CD4-positive, alpha-beta T cell treated with Interleukin-10 for 1 hour (primary cell): ENCODE measurements at regions not wholly inside any gene's neighbourhood (a gene's known extent, or its start where the extent isn't known, plus 50 kb on each side); places are given as distances from the start of the nearest gene placed in this dataset.
"Not testable (repeated sequence)": the region's sequence is repeated elsewhere in the genome, so short reads cannot be mapped to it uniquely, and the experiment has no call there.

ENCODE experiments used
- DNase-seq: peaks from one replicate; pipeline ENCODE4 v3.0.0-alpha.2; 2020

DNA sequence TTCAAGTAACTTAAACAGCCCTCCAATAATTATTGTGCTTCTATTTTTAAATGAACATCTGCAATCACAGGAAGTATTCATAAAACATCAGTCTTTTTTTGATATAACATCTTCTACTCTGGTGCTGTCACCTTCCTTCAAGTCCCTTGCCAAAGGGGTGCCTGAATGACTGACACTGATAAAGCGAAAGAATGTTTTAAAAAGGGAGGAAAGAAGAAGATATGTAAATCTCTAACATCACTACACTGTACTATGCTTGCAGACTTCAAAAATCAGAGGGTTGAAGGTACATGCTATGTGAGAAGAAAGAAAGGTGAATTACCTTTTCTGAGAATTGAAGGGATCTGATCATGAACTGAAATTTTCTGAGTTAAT lies 253.7 kb downstream of the ZPLD1 start:
- DNase-seq: no peak

DNA sequence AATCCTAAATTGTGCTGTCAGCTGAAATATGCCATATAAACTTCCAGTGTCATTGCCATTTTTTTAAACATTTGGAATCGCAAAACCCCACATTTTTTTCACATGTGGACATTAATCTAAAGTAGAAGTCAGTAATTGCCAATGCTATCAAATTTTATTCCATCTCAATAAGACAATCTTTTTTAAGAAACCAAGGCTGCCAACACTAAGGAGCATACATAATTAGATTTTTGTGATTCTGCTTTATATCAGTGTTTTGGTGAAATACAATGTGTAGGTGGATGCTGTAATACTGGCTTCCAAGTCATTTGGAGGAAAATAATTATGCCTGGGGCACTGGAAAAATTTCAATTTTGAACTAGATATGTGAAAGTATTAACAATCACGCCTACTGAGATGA lies 256.7 kb downstream of the ZPLD1 start:
- no peak for DNase-seq

DNA sequence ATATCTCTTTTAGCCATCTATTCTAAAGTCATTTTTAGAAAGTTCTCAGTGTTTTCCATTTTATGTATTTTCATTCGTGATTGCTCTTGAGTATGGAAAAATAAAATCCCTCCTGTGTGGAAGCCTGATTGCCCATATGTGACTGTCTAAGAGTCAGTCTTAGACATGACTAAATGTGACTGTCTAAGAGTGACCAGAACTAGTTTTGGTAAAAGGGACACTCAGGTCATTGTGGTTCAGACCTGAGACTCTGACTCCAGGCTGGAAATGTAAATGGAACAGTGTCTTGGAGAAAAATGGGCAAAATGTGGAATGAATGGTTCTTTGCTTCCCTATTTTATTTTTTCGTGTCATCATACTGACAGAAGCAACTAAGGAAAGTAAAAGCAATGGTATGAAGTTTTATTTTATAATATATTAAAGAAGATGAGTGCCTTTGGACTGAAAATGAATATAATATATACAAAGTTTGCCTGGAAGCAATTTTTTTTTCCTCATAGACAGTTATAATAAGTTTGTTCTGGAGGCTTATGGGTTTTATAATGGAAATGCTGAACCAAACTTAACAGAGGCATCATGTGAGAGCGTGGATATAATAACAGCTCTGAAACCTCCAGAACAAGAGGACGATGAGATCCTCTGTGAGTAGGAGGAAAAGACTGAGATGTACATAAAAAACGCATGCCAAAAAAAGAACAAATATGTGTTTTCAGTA lies 264.4 kb downstream of the ZPLD1 start:
- no peak for DNase-seq

DNA sequence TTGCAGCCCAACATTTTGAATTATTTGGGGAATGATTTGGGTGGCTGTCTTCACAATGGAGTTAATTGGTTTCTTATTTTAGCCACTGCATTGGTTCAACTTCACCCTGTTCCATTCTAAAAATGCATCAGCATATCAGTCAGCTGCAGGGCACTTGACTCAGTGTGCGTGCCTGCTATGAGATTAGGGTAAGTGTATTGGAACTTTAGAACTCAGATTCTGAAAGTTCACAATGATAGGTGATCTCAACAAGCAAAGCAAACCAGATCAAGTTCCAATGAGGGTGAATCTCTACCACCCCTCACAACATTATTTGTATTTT lies 265.0 kb downstream of the ZPLD1 start:
- DNase-seq: no peak

DNA sequence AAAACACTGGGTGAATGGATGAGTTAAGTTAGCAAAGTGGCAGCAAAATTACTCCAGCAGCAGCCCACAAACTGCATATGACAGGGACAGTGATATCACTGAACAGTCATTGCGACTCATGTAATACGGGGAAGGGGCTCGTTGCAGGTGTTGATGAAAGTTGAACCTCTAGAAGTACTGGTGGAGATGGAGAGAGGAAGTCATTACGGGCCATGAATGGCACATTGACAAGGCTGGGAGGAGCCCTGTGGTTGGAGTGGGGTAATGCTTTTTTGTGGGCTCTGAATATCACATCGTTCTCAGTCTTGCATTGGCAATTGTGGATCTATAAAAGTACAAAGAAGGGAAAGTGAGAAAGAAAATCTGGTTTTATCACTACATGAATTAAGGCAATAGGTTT lies 278.1 kb downstream of the ZPLD1 start:
- DNase-seq: no peak

DNA sequence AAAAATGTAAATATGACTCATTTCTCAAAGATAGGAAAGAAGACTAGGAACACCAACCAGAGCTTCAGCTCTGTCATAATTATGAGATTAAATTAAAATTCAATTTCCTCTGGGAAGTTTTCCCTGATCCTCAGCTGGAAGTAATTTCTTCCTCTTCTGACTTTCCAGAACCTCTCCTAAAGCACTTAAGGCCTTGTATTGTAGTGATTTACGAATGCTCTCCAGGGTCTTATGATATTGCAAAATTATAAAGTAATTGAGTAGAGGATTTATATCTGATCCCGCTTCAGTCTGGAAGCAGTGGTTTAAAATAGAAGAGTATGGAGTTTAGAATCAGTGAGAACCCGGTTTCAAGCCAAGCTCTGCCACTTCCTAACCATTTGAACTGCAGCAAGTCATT lies 279.8 kb downstream of the ZPLD1 start:
- no peak for DNase-seq

DNA sequence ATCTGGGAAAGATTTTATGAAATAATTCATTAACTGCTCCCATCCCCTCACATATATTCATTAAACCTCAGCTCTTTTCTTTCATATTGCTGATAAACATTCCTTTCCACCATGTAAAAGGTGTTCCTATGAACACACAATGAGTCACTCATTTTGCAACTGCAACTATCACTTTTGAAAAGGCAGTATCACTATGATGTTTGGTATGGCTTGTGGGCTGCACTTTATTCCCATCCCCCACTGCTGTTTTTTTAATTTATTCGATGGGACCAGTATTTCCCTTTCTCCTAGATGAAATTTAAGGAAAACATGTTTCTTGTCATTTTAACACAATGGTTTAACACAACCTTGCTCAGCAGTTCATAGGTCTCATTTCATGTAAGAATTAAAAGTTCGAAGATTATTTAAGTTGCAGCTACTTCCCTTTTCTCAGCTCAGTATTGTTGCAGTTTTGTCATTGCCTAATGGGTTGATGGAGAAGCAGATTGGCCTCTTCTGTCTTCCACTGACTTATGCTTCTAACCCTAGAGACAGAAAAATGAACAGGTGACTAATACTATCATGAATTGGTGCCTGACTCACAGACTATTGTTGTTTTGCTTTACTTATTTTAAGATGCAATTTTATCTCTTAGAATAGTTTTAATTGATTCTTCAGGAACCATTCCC lies 280.3 kb downstream of the ZPLD1 start:
- DNase-seq: no peak

DNA sequence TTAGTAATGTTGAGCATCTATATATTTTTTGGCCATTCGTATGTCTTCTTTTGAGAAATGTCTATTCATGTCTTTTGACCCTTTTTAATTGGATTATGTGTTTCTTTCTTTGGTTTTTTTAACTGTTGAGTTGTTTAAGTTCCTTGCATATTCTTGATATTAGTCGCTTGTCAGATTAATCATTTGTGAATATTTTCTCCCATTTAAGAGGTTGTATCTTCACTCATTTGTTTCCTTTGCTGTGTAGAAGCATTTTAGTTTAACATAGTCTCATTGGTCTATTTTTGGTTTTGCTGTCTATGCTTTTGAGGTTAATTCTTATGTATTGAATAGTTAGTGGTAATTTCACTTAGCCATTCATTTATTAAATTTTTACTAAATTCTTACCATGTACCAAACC lies 283.8 kb downstream of the ZPLD1 start:
- no peak for DNase-seq

DNA sequence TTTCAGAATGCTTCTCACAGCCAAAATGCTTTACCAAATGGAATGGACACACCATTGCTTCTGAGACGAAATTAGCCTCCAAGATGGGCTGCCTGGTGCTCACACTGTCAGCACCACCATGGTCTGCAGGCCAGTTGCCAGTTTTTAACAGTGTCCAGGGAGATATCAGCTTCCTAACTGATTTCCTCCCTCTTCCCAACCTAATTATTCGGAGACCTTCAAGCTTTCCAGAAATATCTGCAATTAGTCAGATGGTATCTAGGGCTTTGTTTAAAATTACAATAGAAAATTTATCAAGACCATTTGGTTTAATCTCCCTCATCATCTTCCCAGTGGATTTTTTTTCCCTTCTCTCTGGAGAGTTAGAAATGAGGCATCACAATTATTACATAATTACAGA lies 287.5 kb downstream of the ZPLD1 start:
- DNase-seq: no peak

DNA sequence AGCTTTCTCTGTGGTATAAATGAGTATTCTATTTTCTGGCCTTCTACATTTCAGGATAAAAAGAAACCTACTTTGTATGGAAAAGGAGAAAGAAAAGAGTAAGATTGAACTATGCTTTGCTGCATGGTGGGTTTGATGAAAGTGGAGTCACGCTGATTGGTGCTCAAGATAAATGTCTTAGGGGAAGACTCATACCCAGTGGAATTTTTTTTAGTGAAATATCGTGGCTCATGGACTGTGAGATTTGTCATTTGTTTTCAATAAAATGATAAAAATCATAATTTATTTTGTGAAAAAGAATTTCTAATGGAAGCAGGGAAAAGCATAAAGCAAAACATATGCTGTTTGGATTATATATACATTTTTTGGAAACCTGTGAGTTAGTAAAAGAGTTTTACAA lies 292.5 kb downstream of the ZPLD1 start:
- DNase-seq: no peak

DNA sequence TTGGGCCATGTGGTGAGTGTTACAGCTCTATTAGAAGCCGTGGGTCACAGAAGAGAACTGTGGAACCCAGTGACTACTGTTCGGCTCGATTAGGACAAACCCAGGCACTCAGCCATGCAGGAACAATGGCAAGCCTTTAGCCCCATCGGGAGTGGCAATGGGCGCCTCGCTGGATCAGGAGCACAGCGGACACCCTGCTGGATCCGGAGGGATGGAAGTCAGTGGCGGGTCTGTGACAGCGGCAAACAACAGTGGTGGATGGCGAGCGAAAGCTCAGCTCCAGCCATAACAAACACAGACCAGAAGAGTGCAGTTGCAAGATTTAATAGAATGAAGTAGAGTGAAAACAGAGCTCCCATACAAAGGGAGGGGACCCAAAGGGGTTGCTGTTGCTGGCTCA lies 297.8 kb downstream of the ZPLD1 start:
- not testable (repeated sequence) for DNase-seq

DNA sequence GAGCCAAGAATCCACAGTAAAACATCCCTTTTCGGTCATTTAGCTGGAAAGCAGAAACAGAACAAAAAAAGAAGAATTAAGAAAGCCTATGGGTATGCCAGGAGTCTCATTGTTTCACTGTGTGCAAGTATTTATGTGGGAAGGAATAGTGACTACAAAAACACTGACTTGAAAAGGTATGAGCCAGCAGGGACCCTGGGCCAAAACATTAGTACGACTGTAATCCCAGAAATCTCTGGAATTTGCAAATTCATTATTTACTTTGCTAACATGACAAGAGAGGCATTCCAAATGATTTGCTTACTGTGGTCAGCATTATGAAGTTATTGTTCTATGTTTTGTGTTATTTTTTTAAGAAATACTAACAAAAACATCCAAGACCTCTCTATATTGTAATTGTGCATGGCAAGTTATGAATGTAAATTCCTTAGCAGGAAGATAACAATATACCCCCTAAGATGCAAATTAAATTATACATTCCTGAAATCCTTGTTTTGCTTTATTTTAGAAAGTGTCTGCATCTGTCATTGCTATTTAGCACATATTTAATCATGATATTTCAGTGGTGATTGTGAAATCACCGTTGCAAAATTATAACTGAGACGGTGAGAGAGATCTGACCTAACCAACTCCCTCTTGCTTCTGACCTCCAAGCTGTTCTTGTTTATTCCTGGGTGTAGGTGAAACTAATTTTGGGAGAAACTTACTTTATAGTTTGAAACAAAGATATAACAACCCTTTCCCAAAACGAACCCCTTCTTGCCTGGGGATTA lies 299.2 kb downstream of the ZPLD1 start:
- DNase-seq: no peak

DNA sequence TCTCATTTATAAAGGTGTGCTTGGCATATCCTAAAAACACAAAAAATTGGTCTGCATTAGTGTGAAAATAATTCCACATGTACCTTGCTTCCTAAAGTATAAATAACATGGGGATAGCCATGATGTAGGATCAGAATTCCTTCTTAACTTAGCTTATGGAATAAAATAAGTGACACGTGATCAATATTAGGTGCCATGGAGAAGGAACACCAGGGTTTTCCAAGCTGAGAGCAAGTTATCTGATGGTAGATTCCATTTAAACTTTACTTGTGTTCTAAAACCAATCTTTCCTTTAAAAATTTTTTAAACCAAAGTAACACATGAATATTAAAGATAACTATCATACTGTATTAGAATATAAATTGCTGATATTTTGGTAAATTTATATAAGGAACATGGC lies 300.5 kb downstream of the ZPLD1 start:
- DNase-seq: no peak

DNA sequence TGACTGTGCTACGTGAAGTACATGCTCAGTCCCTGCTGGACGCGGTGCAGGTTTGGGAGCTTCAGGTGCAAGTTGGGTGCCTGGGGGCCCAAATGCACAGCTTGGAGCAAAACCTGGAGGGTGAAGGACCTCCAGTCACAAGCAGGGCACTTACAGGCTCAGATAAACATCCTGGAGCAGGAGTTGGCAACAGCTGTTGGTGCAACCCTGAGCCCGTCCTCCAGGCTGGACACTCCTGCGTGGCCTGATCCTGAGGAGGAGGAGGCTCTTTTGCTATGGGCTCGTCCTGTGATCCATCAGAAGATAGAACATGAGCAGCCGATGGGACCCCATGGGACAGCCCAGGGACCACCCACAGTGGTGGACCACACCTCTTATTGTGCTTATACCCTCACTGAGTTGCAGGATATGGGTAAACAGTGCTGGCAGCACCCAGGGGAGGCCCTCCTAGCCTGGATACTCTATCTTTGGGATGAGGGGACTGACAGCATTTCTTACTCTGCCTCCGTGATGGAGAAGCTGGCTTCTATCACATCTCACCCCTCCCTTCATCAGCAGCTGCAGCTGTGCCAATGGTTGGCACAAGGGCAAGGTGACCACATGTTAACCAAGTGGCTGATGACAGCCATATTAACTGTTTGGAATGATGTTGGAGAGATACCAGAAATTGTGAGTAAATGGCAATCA lies 301.6 kb downstream of the ZPLD1 start:
- no peak for DNase-seq

DNA sequence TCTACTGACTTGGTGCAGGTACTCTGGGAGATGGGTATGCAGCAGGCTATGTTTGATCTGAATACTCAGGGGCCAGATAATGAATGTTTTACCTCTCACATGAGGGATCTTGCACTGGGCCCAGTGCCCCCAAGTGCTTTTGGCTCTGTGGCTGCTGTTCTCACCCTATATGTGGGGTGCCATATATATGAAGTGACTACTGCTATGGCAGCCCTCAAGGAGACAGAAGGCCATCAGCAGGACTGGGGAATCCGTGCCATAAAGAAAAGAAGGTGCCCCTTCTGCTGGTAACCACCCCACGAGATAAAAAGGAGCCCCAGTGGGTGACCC lies 302.1 kb downstream of the ZPLD1 start:
- DNase-seq: no peak

DNA sequence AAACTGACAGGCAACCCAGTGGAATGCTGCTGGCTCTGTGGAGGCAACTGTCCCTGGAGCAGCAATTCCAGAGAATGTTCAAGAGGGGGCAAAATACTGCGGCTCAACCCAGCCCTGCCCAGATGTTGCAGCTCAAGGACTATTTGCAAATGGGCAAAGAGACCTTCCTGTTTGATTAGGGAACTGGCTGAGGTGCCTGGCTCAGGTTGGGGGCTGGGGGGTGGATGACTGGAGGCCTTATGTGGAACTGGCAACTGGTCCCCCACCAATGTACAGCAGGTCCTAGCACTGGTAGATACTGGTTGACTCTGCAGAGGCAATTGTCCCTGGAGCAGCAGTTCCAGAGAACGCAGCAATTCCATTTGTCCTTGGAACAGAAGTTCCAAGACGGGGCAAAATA lies 302.5 kb downstream of the ZPLD1 start:
- no peak for DNase-seq

DNA sequence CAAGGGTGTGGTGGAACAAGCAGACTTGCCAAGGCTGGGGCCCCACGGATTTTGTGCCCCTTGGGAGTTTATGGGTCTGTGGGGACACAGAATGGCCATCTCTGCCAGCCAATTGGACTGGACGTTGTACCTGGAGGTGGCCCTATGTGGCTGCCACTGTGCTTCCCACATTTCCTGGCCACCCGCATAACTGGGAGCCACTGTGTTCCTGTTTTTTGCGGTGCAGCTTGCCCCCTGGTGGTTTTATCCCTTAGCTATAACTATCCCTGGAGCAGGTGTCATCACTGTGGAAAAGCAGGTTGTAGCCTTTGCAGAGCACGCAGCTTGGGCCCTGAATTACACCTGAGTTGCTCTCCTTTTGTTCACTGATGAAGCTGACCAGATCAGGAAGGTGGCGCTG lies 306.3 kb downstream of the ZPLD1 start:
- DNase-seq: no peak

DNA sequence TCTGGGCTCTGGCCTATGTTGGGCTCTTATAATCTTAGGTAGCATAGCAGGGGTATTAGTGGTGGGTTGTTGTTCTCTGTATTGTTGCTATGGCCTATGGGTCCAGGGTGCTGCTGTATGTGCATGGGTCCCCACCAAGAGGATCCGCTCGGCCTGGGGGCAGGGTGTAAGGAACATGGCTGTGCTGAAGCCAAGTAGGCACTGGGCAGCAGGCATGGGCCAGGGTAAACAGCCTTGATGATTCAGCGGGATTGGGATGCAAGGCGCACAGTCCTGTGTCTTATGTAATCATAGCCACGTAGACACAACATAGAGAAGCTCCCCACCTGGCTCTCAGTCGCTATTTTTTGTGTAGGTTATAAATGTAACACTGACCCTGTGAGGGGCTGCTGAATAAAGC lies 306.9 kb downstream of the ZPLD1 start:
- DNase-seq: no peak

DNA sequence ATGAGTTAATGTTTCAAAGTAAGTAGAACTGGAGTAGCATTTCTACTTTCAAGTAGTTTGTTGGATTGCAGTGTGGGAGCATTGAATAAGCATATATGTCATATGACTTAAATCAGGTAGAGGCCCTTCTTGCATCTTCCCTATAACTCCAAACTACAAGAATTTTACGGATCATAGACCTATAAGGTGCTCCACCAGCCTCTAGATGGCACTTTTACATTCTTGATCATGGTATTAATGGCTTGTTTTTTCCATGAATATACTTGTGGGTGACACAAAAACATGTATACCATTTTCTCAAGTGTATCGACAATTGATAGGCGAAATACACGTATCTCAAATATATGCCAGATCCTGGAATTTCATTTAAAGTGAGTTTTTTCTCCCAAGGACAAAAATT lies 311.1 kb downstream of the ZPLD1 start:
- no peak for DNase-seq

DNA sequence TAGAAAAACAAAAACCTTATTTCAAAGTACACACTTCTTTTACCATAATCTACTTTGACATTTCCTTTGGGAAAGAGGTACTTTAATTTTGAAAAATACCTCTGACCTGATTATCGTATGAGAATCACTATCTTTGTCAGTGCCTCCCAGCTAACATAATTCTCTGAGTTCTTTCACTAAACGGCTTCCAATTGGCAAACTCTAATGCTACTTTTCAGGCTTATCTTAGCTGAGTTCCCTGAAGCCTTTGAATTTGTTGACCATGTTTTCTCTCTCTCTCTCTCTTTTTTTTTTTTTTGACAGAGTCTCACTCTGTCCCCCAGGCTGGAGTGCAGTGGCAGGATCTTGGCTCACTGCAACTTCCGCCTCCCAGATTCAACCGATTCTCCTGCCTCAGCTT lies 312.8 kb downstream of the ZPLD1 start:
- no peak for DNase-seq

DNA sequence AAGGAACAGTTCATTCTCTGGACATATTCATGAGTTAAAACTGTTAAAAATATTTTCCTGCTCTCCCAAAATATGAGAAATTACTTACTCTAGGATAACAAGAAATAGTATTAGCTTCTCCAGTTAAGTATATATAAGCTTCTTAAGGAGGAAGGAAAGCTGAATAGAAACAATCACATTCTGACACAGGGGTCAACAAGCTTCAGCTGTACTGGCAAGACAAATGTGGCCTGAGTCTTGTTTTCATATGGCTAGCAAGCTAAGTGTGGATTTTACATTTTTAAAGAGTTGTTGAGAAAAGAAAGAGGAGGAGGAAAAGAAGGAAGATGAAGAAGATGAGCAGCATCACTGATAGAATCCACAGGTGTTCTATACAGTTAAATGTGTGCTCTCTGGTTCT lies 313.8 kb downstream of the ZPLD1 start:
- DNase-seq: no peak

DNA sequence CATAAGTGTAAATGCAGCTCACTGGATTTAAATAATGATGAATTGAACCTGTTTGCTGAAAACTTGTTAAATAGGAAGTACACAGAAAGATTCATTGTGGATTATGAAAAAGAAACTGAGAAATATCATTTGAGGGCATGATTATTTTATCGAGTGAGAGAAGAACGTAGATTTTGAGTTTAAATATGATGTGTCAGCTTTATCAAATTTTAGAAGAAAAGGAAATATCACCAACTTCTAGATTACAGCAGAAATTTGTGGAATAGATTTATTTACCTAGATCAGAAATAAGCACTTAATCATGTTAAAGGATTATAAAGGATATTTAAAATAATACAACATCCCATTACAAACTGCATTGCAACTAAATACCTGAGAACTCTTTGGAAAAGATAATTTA lies 315.5 kb downstream of the ZPLD1 start:
- DNase-seq: no peak

DNA sequence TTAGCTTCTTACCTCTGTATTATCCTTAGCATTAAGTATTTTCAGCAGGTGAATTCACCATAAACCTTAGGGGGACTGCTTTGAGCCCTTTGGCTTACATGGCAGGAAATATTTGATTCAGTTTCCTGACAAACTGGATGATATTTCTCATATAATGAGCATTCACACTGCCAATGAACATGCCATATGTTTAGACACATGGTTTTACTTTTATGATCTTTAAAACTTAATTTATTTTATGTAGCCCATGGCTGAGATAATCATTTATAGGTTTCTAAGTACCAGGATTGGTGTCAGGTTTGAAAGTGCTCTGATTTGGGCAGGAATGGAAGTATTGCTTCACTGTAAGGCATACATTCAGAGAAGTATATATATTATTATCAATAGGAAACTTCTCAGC lies 319.1 kb downstream of the ZPLD1 start:
- no peak for DNase-seq

DNA sequence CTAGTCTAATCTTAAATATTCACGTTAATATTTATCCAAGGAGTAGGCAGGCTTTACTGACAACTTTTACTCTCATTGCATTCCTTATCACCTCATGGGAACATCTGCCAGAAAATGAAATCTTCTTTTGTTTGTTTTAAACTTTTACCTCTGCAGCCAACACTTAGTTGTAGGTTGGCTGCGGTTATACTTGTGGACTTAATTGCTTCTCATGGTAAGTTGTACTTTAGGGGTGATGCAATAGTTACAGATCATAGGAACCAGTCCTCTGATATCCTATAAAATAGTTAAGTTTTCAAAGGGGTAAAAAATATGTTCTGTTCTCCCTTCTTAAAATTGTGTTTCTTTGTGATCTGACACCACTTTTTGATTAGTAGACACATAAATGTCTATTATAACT lies 321.9 kb downstream of the ZPLD1 start:
- no peak for DNase-seq
